MM.1S (cell line): ENCODE measurements at regions not wholly inside any gene's neighbourhood (a gene's known extent, or its start where the extent isn't known, plus 50 kb on each side); places are given as distances from the start of the nearest gene placed in this dataset.

ENCODE experiments used
- DNase-seq: peaks from one replicate; pipeline ENCODE4 v3.0.0-alpha.2; 2015
- H2AFZ ChIP-seq: fragments of 300-600 bp; sonication (generic); 2 replicates; pipeline ENCODE4 v1.6.0; 2016; ENCODE audit warnings: antibody characterized with exemption, low read length
- H3F3A ChIP-seq: fragments of 300-600 bp; sonication (generic); 2 replicates; pipeline ENCODE4 v1.6.1; 2016; ENCODE audit warnings: mild to moderate bottlenecking, antibody characterized with exemption, low read length, moderate library complexity, mixed read lengths; ENCODE audit not compliant: insufficient read depth
- H3K27ac ChIP-seq: fragments of 300-600 bp; sonication (generic); 2 replicates; pipeline ENCODE4 v1.5.1; 2016; ENCODE audit warnings: mild to moderate bottlenecking, low read length
- H3K27me3 ChIP-seq: fragments of 300-600 bp; sonication (generic); replicated peaks from 2 replicates; pipeline ENCODE4 v1.6.0; 2016; ENCODE audit warnings: low read length; ENCODE audit not compliant: insufficient read depth
- H3K36me3 ChIP-seq: fragments of 300-600 bp; sonication (generic); replicated peaks from 2 replicates; pipeline ENCODE4 v1.6.1; 2016; ENCODE audit warnings: mild to moderate bottlenecking, low read length, mixed read lengths; ENCODE audit not compliant: insufficient read depth
- H3K4me1 ChIP-seq: fragments of 300-600 bp; sonication (generic); 2 replicates; pipeline ENCODE4 v1.6.1; 2016; ENCODE audit warnings: low read length, mixed read lengths
- H3K4me2 ChIP-seq: fragments of 300-600 bp; sonication (generic); 2 replicates; pipeline ENCODE4 v1.6.0; 2016; ENCODE audit warnings: low read depth, low read length
- H3K4me3 ChIP-seq: fragments of 300-600 bp; sonication (generic); 2 replicates; pipeline ENCODE4 v1.5.1; 2016; ENCODE audit warnings: low read length, mixed read lengths
- H3K79me2 ChIP-seq: fragments of 300-600 bp; sonication (generic); 2 replicates; pipeline ENCODE4 v1.6.1; 2016; ENCODE audit warnings: mixed run types, low read length, mixed read lengths
- H3K9ac ChIP-seq: fragments of 300-600 bp; sonication (generic); 2 replicates; pipeline ENCODE4 v1.6.1; 2016; ENCODE audit warnings: low read length, mixed read lengths
- H3K9me2 ChIP-seq: fragments of 300-600 bp; sonication (generic); replicated peaks from 2 replicates; pipeline ENCODE4 v1.6.1; 2016; ENCODE audit warnings: mild to moderate bottlenecking, low read length, mixed read lengths; ENCODE audit not compliant: insufficient read depth
- H3K9me3 ChIP-seq: fragments of 300-600 bp; sonication (generic); replicated peaks from 2 replicates; pipeline ENCODE4 v1.6.1; 2016; ENCODE audit warnings: mild to moderate bottlenecking, low read length, mixed read lengths; ENCODE audit not compliant: insufficient read depth
- H4K20me1 ChIP-seq: fragments of 300-600 bp; sonication (generic); 2 replicates; pipeline ENCODE4 v1.6.1; 2016; ENCODE audit warnings: mild to moderate bottlenecking, low read length, moderate library complexity, mixed read lengths; ENCODE audit not compliant: insufficient read depth
- CTCF ChIP-seq: fragments of 300-600 bp; sonication (generic); IDR thresholded peaks from 2 replicates; pipeline ENCODE4 v1.5.1; 2016; ENCODE audit warnings: antibody characterized with exemption, low read length, mixed read lengths
- EZH2 ChIP-seq: fragments of 300-600 bp; sonication (generic); optimal IDR thresholded peaks from 2 replicates; pipeline ENCODE3; 2017; ENCODE audit warnings: low read depth, mild to moderate bottlenecking, antibody characterized with exemption, low read length, mixed read lengths
- EZH2phosphoT487 ChIP-seq: fragments of 300-600 bp; sonication (generic); IDR thresholded peaks from 2 replicates; pipeline ENCODE4 v1.6.1; 2018; ENCODE audit warnings: antibody characterized with exemption, low read length

- H3K9me3 ChIP-seq: no peaks in the 10 kb centered on the region
- TF ChIP-seq EZH2phosphoT487: no peak
- TF ChIP-seq CTCF: no peak
- TF ChIP-seq EZH2: no peak
- no peaks in the 10 kb centered on the region for H4K20me1 ChIP-seq
- H3K9me2 ChIP-seq: no peaks in the 10 kb centered on the region
- no peak overlapping the region for H3K4me3 ChIP-seq
- no peaks in the 10 kb centered on the region for H3K36me3 ChIP-seq
- H2AFZ ChIP-seq: no peak overlapping the region
- no peaks in the 10 kb centered on the region for H3K4me1 ChIP-seq
- no peak overlapping the region for H3K9ac ChIP-seq
- no peak overlapping the region for H3K27ac ChIP-seq
- no peak for DNase-seq
- no peak overlapping the region for H3K4me2 ChIP-seq
- no peaks in the 10 kb centered on the region for H3K79me2 ChIP-seq
- H3K27me3 ChIP-seq: no peaks in the 10 kb centered on the region
- no peaks in the 10 kb centered on the region for H3F3A ChIP-seq
Observed at GRCh38 chr3:176078906-176079305, 1118.4 kb downstream of the TBL1XR1 start.

GRCh38 chr3:176075491-176075890 lies 1121.8 kb downstream of the TBL1XR1 start:
- TF ChIP-seq EZH2: no peak
- TF ChIP-seq EZH2phosphoT487: no peak
- no peak for TF ChIP-seq CTCF
- Histone ChIP-seq H3K9me2 (no peaks in the 10 kb centered on the region), H4K20me1 (no peaks in the 10 kb centered on the region), H3K4me2 (no peak overlapping the region), H3K27ac (no peak overlapping the region), H3K27me3 (no peaks in the 10 kb centered on the region), H3K79me2 (no peaks in the 10 kb centered on the region), H3K4me3 (no peak overlapping the region), H3K9ac (no peak overlapping the region), H2AFZ (no peak overlapping the region), H3K36me3 (no peaks in the 10 kb centered on the region), H3F3A (no peaks in the 10 kb centered on the region), H3K4me1 (no peaks in the 10 kb centered on the region), H3K9me3 (no peaks in the 10 kb centered on the region)
- no peak for DNase-seq

- Histone ChIP-seq H3K4me2 (no peak overlapping the region), H3K9ac (no peak overlapping the region), H4K20me1 (no peaks in the 10 kb centered on the region), H3K36me3 (no peaks in the 10 kb centered on the region), H3K4me1 (no peaks in the 10 kb centered on the region), H3F3A (no peaks in the 10 kb centered on the region), H2AFZ (no peak overlapping the region), H3K9me3 (no peaks in the 10 kb centered on the region), H3K27ac (no peak overlapping the region), H3K27me3 (no peaks in the 10 kb centered on the region), H3K9me2 (no peaks in the 10 kb centered on the region), H3K4me3 (no peak overlapping the region), H3K79me2 (no peaks in the 10 kb centered on the region)
- TF ChIP-seq CTCF: no peak
- TF ChIP-seq EZH2phosphoT487: no peak
- TF ChIP-seq EZH2: no peak
- no peak for DNase-seq
Observed at GRCh38 chr3:176075046-176075445, 1122.2 kb downstream of the TBL1XR1 start.
